ENCODE measurements at regions not wholly inside any gene's neighbourhood (a gene's known extent, or its start where the extent isn't known, plus 50 kb on each side); places are given as distances from the start of the nearest gene placed in this dataset.

DNA sequence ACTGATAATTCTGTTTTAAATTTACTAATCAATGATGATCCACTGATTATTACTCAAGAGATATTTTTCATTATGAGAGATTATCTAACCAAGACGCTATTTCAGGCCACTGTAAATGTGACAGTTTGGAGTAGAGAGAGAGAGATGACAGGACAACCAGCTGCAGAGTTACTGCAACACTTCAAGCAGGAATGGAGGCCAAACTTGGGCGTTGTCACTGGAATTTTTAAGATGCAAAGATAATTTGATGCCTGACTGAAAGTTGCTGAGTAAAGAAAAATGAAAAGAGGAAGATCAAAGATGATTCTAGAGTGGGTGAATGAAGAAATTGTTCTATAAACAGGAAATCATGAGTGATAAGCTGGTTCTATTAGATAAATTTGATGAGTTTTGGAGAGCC, 1302.1 kb upstream of the TMEFF2 start:
- TF ChIP-seq POLR2AphosphoS5 (IDR thresholded peaks at IDR 0.05; ENCODE audit: low read depth, low read length) (no peak), POLR2A (IDR thresholded peaks at IDR 0.05; ENCODE audit: low read depth, low read length) (no peak)

Data from GM12892 (cell line).